IMR-90 (cell line): ENCODE measurements at regions not wholly inside any gene's neighbourhood (a gene's known extent, or its start where the extent isn't known, plus 50 kb on each side); places are given as distances from the start of the nearest gene placed in this dataset.
A peak's percentile ranks its signal among the peaks of the same experiment; 100 is the strongest.

Experiments used
- ATAC-seq: fragments of 200-7000 bp; cut with Tn5 transposase; 2 replicates; pipeline ENCODE4 v1.9.1; 2020; ENCODE audit warnings: low read depth, mild to moderate bottlenecking, moderate library complexity
- BruUV-seq: library from RNA; stranded (reverse); fragments of 400-500 nt; replicated peaks from 2 replicates; lab custom pipeline; 2021; lab: Mats Ljungman, UMichigan
- CTCF ChIA-PET: fragments of 300-600 bp; formaldehyde crosslinking; extraction: SDS; loops from one replicate; lab custom pipeline; 2021; ENCODE audit warnings: antibody characterized with exemption; lab: Yijun Ruan, JAX
- POLR2A ChIA-PET: fragments of 300-600 bp; sonication (Branson Sonifier 250); formaldehyde crosslinking; loops from one replicate; lab custom pipeline; 2022; ENCODE audit warnings: antibody characterized with exemption; ENCODE audit not compliant: unreplicated experiment; lab: Charles Lee
- DNase-seq: peaks from one replicate; pipeline ENCODE4 v3.0.0; 2013
- H2AFZ ChIP-seq: replicated peaks from 2 replicates; pipeline ENCODE3; 2013; ENCODE audit warnings: low read length, mild to moderate bottlenecking; ENCODE audit not compliant: poor library complexity
- H2AK5ac ChIP-seq: 2 replicates; pipeline ENCODE4 v1.6.1; 2013; ENCODE audit warnings: low read depth, low read length, inconsistent platforms
- H2AK9ac ChIP-seq: replicated peaks from 2 replicates; pipeline ENCODE3; 2013; ENCODE audit warnings: mild to moderate bottlenecking, low read depth, low read length, moderate library complexity; ENCODE audit not compliant: poor library complexity
- H2BK120ac ChIP-seq: 2 replicates; pipeline ENCODE4 v1.6.1; 2013; ENCODE audit warnings: low read depth, low read length, inconsistent platforms
- H2BK15ac ChIP-seq: 3 replicates; pipeline ENCODE4 v1.6.1; 2013; ENCODE audit warnings: low read depth, low read length, inconsistent platforms
- H2BK20ac ChIP-seq: 2 replicates; pipeline ENCODE4 v1.6.1; 2013; ENCODE audit warnings: low read depth, mild to moderate bottlenecking, inconsistent platforms, low read length, moderate library complexity
- H2BK5ac ChIP-seq: 2 replicates; pipeline ENCODE4 v1.6.1; 2013; ENCODE audit warnings: mild to moderate bottlenecking, low read depth, low read length, inconsistent platforms; ENCODE audit not compliant: poor library complexity, severe bottlenecking
- H3K14ac ChIP-seq: replicated peaks from 2 replicates; pipeline ENCODE4 v1.6.1; 2013; ENCODE audit warnings: low read depth, low read length, inconsistent platforms
- H3K18ac ChIP-seq: 2 replicates; pipeline ENCODE4 v1.6.1; 2013; ENCODE audit warnings: low read depth, low read length, control low read depth
- H3K23ac ChIP-seq: 2 replicates; pipeline ENCODE4 v1.6.1; 2013; ENCODE audit warnings: low read depth, low read length, inconsistent platforms
- H3K27ac ChIP-seq: 2 replicates; pipeline ENCODE4 v1.5.1; 2013; ENCODE audit warnings: mild to moderate bottlenecking, control low read depth, low read length; ENCODE audit not compliant: insufficient read depth
- H3K27me3 ChIP-seq: 2 replicates; pipeline ENCODE4 v1.6.1; 2013; ENCODE audit warnings: low read length; ENCODE audit not compliant: control insufficient read depth, insufficient read depth
- H3K36me3 ChIP-seq: 2 replicates; pipeline ENCODE4 v1.6.1; 2013; ENCODE audit warnings: low read length, mixed read lengths; ENCODE audit not compliant: control insufficient read depth, insufficient read depth
- H3K4ac ChIP-seq: 2 replicates; pipeline ENCODE4 v1.6.1; 2013; ENCODE audit warnings: low read depth, low read length, inconsistent platforms
- H3K4me1 ChIP-seq: 2 replicates; pipeline ENCODE4 v1.6.1; 2013; ENCODE audit warnings: low read length, mixed read lengths; ENCODE audit not compliant: control insufficient read depth, insufficient read depth
- H3K4me2 ChIP-seq: 2 replicates; pipeline ENCODE4 v1.6.1; 2013; ENCODE audit warnings: low read depth, mild to moderate bottlenecking, control low read depth, low read length, moderate library complexity
- H3K4me3 ChIP-seq: 2 replicates; pipeline ENCODE4 v1.5.1; 2013; ENCODE audit warnings: low read depth, mild to moderate bottlenecking, control low read depth, low read length, moderate library complexity; ENCODE audit not compliant: insufficient read depth
- H3K56ac ChIP-seq: 2 replicates; pipeline ENCODE4 v1.6.1; 2013; ENCODE audit warnings: low read length, inconsistent platforms; ENCODE audit not compliant: insufficient read depth; ENCODE audit errors: extremely low read depth
- H3K79me1 ChIP-seq, 2 experiments: 2 replicates each; pipeline ENCODE4 v1.6.1; 2013; ENCODE audit warnings: low read length in 2 of 2, inconsistent platforms in 1 of 2, low read depth in 1 of 2
- H3K9ac ChIP-seq: 2 replicates; pipeline ENCODE4 v1.6.1; 2013; ENCODE audit warnings: low read depth, low read length, control low read depth
- H3K9me1 ChIP-seq: 2 replicates; pipeline ENCODE4 v1.6.1; 2013; ENCODE audit warnings: low read length, inconsistent platforms; ENCODE audit not compliant: insufficient read depth
- H3K9me3 ChIP-seq: 2 replicates; pipeline ENCODE4 v1.6.1; 2013; ENCODE audit warnings: low read length; ENCODE audit not compliant: control insufficient read depth, insufficient read depth
- H4K20me1 ChIP-seq: 2 replicates; pipeline ENCODE4 v1.6.1; 2013; ENCODE audit warnings: low read length, inconsistent platforms; ENCODE audit not compliant: insufficient read depth
- H4K5ac ChIP-seq: 2 replicates; pipeline ENCODE4 v1.6.1; 2013; ENCODE audit warnings: mild to moderate bottlenecking, low read depth, low read length, control low read depth
- H4K8ac ChIP-seq, 2 experiments: 2 replicates each; pipeline ENCODE4 v1.6.1; 2013; ENCODE audit warnings: low read depth in 2 of 2, low read length in 2 of 2, control low read depth in 1 of 2, inconsistent platforms in 1 of 2
- H4K91ac ChIP-seq: 2 replicates; pipeline ENCODE4 v1.6.1; 2013; ENCODE audit warnings: low read depth, low read length, inconsistent platforms; ENCODE audit not compliant: insufficient read depth
- FOS ChIP-seq: fragments of 150-350 bp; IDR thresholded peaks from 2 replicates; pipeline ENCODE4 v1.6.1; 2016; ENCODE audit warnings: low read depth, low read length
- MAFK ChIP-seq: IDR thresholded peaks from 2 replicates; pipeline ENCODE4 v1.6.1; 2012; ENCODE audit warnings: low read depth, low read length, improper control_type of control experiment
- MAZ ChIP-seq: IDR thresholded peaks from 2 replicates; pipeline ENCODE4 v1.6.1; 2012; ENCODE audit warnings: low read depth, mild to moderate bottlenecking, low read length, improper control_type of control experiment, moderate library complexity, borderline replicate concordance
- MXI1 ChIP-seq: IDR thresholded peaks from 2 replicates; pipeline ENCODE4 v1.6.1; 2012; ENCODE audit warnings: low read depth, mild to moderate bottlenecking, low read length, moderate library complexity, borderline replicate concordance
- POLR2A ChIP-seq: IDR thresholded peaks from 2 replicates; pipeline ENCODE4 v1.6.1; 2012; ENCODE audit warnings: mild to moderate bottlenecking, low read depth, low read length
- RAD21 ChIP-seq: IDR thresholded peaks from 2 replicates; pipeline ENCODE4 v1.6.1; 2012; ENCODE audit warnings: low read length, improper control_type of control experiment
- RFX5 ChIP-seq: IDR thresholded peaks from 2 replicates; pipeline ENCODE4 v1.8.0; 2012; ENCODE audit warnings: low read depth, mild to moderate bottlenecking, low read length, moderate library complexity
- WGBS, 2 experiments: methylation state at CpG; one replicate each; pipeline versions ENCODE4 v1.1.5 to v1.1.7; 2013; ENCODE audit warnings: missing lambda C conversion rate in 2 of 2; ENCODE audit not compliant: insufficient read length in 1 of 2; ENCODE audit errors: extremely low coverage in 2 of 2; 5-methylcytosine and 5-hydroxymethylcytosine counted together
- dilution Hi-C: fragments of 300-500 bp; cut with HindIII; formaldehyde crosslinking; loops from one replicate; pipeline ENCODE4 v1.14.3; 2018; ENCODE audit warnings: low sequenced_read_pairs; ENCODE audit not compliant: unreplicated experiment
- in situ Hi-C: fragments of 300-500 bp; cut with MboI; formaldehyde crosslinking; loops from 3 replicates; pipeline ENCODE4 v1.14.3; 2019; ENCODE audit warnings: low sequenced_read_pairs, inconsistent platforms, mixed read lengths
- intact Hi-C: fragments of 100-400 bp; cut with micrococcal nuclease; formaldehyde crosslinking; loops from 2 replicates; pipeline ENCODE4 v1.10.0; 2022
- TF ChIP-seq, protein P1 (sequence below): fragments of 150-350 bp; IDR thresholded peaks from 2 replicates; pipeline ENCODE4 v1.6.1; 2016; ENCODE audit warnings: low read depth, mild to moderate bottlenecking, low read length, moderate library complexity, borderline replicate concordance

DNA sequence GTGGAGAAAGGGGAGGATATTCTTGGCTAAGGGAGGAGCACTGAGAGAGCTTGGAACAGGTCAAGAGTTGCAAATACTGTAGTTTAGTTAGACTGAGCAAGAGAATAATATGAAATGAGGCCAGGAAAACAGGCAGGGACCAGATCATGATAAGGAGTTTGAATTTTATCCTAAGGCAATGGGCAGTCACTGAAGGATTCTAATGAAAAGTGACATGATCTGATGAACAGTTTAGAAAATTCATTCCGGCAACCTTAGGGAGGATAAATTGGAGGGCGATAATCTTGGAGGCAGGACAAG lies 276.1 kb downstream of the PLK2 start:
- H3K9me1 ChIP-seq = 0 out of 2 replicates have a peak, but pooled peaks cover 6% of the 10 kb centered on the region
- no peak overlapping the region for H2BK120ac ChIP-seq
- POLR2A ChIA-PET = no interaction called here
- H2AK5ac ChIP-seq = no peak overlapping the region
- DNase-seq (no peak), ATAC-seq (no peak)
- H3K23ac ChIP-seq = no peak overlapping the region
- no peak overlapping the region for H4K8ac ChIP-seq
- H3K79me1 ChIP-seq = no peaks in the 10 kb centered on the region
- no peak overlapping the region for H3K4me3 ChIP-seq
- TF ChIP-seq MAFK = no peak
- TF ChIP-seq RFX5 = no peak
- TF ChIP-seq MXI1 = no peak
- TF ChIP-seq MAZ = no peak
- TF ChIP-seq, protein P1, sequence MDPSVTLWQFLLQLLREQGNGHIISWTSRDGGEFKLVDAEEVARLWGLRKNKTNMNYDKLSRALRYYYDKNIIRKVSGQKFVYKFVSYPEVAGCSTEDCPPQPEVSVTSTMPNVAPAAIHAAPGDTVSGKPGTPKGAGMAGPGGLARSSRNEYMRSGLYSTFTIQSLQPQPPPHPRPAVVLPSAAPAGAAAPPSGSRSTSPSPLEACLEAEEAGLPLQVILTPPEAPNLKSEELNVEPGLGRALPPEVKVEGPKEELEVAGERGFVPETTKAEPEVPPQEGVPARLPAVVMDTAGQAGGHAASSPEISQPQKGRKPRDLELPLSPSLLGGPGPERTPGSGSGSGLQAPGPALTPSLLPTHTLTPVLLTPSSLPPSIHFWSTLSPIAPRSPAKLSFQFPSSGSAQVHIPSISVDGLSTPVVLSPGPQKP = no peak
- TF ChIP-seq RAD21 = no peak
- TF ChIP-seq POLR2A = no peak
- no peak for TF ChIP-seq FOS
- WGBS, 2 experiments = 100% methylated on average over 1 of the region's 2 CpGs; no CpG with 5 or more reads in 1 of the 2 experiments
- no peak overlapping the region for H4K91ac ChIP-seq
- H2AFZ ChIP-seq = no peak overlapping the region
- H3K4me1 ChIP-seq = no peaks in the 10 kb centered on the region
- no peak overlapping the region for H2BK20ac ChIP-seq
- in situ Hi-C loops = no loop called here
- dilution Hi-C loops = no loop called here
- no peak overlapping the region for H3K4me2 ChIP-seq
- no peaks in the 10 kb centered on the region for H3K36me3 ChIP-seq
- intact Hi-C loops = no loop called here
- no peaks in the 10 kb centered on the region for H4K20me1 ChIP-seq
- H3K56ac ChIP-seq = no peak overlapping the region
- CTCF ChIA-PET = no interaction called here
- no TSS peak for BruUV-seq
- no peak overlapping the region for H2AK9ac ChIP-seq
- H3K27me3 ChIP-seq = no peaks in the 10 kb centered on the region
- H3K4ac ChIP-seq = no peak overlapping the region
- H4K5ac ChIP-seq = no peak overlapping the region
- H2BK15ac ChIP-seq = 0 out of 3 replicates have a peak overlapping the region, but pooled peaks have one; percentile 7
- no peak overlapping the region for H3K14ac ChIP-seq
- H3K9ac ChIP-seq = no peak overlapping the region
- H3K27ac ChIP-seq = no peak overlapping the region
- no peaks in the 10 kb centered on the region for H3K9me3 ChIP-seq
- no peak overlapping the region for H3K18ac ChIP-seq
- H2BK5ac ChIP-seq = no peak overlapping the region
